HG02938 (cell line): ENCODE measurements at regions not wholly inside any gene's neighbourhood (a gene's known extent, or its start where the extent isn't known, plus 50 kb on each side); places are given as distances from the start of the nearest gene placed in this dataset.
"Not testable (repeated sequence)": the region's sequence is repeated elsewhere in the genome, so short reads cannot be mapped to it uniquely, and the experiment has no call there.

Experiments used
- ATAC-seq: cut with Tn5 transposase; IDR thresholded peaks from one replicate; pipeline ENCODE4 v1.9.1; 2021; ENCODE audit warnings: mild to moderate bottlenecking, moderate library complexity; ENCODE audit not compliant: unreplicated experiment

DNA sequence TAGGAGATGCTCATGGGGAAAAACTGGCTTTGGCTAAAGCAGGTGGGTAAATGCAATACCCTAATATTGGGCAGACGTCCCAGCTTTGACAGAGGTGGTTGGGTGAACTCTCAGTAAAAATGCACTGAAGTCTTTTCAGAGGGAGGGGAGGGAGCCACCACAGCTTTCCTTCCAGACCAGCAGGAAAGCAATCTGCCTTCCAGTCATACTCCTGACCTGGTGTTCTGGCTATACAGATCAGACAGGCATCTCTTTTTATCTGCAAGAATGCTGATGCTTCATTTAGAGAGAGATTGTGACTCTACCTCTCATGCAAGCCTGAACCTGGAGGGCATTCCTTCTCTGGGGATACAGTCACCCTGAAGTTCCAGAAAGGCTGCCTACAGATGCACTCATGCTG, 52.6 kb upstream of the ICA1 start:
- no peak for ATAC-seq

DNA sequence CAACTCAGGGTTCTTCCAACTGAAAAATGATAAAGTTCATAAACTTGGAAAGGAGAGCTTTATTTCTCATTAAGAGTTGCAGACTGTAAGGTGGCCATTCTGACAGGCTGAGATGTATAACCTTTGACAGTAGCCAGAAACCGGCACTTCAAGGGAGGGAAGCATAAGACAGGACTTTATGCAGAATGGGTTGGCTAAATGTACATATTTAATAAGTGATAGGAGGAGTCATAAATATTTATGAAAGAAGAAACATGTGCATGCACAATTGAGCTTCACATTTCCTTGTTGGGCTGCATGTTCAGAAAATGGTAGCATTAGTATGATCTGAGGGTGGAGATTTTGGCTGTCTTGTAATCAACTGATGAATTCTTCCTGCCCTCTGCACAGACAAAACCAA, 57.1 kb upstream of the ICA1 start:
- ATAC-seq = no peak

GRCh38 chr7:8320174-8320573, 58.2 kb upstream of the ICA1 start:
- ATAC-seq = no peak

DNA sequence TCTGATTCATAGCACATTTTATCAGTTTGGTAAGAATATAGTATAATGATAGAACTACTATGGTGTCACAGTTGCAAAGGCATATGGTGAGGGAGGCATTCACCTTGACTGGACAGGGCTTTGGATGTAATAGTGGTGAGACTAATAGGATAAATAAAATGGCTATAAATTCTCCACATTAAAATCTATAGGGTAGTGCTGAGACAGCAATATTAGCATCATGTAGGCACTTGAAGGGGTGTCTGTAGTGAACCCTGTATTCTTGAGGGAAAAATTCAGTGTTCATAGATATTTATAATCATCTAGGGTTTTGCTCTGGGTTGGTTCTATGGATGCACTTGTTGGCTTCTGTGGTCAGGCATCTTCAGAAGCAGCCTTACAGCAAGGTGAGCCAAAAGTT, 59.3 kb upstream of the ICA1 start:
- ATAC-seq = no peak

GRCh38 chr7:8322667-8323066, 60.7 kb upstream of the ICA1 start:
- no peak for ATAC-seq

DNA sequence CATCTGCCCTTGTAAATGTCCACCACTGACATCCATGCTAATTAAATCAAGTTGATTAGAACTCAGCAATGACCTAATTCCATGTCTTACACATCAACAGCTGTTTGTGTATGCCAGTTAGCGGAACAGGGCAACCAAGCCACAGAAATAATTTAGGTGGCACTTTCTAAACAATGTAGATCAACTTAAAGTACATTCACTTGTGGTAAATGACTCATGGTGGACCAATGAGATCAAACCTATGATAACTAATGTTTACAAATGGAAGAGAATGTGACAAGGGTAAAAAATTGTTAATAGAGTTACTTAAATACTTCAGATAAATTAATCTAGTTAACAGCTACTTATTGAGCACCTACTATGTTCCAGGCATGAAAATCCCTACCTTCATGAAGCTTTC, 63.1 kb upstream of the ICA1 start:
- no peak for ATAC-seq

GRCh38 chr7:8327199-8327598, 65.2 kb upstream of the ICA1 start:
- no peak for ATAC-seq

- ATAC-seq = no peak
Measured at GRCh38 chr7:8338206-8338605, 76.2 kb upstream of the ICA1 start.

DNA sequence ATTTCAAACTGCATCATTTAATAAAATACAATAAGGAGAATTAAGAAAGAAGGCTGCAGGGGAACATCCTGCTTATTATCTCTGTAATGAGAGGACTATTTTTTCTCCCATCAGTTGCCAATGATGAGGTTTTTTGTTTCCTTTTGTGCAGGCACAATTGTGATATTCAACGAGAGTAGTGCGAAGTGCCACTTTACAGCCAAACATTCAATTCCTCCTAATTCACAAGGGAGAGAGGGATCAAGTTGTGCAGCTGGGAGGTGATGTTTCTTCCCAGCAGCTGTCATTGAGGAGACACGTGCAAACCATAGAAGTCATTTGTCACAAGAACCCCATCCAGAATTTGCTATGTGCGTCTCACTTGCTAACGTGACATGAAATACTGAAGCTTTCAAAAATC, 81.6 kb upstream of the ICA1 start:
- ATAC-seq = no peak

DNA sequence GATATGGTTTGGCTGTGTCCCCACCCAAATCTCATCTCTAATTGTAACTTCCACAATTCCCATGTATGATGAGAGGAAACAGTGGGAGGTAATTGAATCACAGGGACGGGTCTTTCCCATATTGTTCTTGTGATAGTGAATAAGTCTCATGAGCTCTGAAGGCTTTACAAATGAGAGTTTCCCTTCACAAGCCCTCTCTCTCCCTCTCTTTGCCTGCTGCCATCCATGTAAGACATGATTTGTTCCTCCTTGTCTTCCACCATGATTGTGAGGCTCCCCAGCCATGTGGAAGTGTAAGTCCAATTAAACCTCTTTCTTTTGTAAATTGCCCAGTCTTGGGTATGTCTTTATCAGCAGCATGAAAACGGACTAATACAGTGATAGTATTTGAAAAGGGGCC, 85.4 kb upstream of the ICA1 start:
- not testable (repeated sequence) for ATAC-seq

GRCh38 chr7:8351654-8352053, 81.8 kb upstream of the NXPH1 start:
- not testable (repeated sequence) for ATAC-seq

DNA sequence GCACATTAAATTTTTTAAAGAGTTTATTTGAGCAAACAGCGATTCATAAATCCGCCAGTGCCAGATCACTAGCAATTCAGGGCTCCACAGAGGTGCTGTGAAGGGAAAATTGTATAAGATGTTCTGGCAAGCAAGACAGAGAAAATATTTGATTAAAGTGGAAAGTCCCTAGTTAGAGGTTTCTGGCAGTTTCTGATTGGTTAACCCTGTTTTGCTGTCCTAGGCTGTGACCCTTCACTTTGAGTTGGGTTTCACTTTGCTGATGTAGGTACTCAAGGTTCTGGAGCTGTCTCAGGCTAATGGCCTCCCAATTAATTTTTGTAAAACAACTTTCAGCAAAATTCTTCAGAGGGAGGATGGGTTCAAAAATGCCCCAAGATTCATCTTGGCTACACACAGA, 79.4 kb upstream of the NXPH1 start:
- peak; percentile 61 for ATAC-seq

DNA sequence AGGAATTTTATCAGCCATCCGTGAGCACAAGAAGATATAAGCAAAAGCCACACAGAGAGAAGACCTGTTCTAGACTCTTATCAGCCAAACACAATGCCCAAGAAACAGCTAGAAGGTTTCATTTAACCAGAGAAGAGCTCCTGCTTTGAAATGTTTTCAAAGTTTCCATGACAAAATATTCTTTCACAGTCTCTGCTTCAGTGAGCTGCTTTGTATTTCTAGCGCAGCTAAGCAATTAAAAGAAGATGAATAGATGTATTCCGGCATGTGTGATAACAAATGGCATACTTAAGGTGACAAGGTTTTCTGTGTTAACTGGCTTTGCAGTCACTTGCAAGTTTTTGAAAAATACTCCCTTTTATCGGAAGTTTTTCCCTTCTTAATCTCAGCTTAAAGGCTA, 78.9 kb upstream of the NXPH1 start:
- ATAC-seq = no peak

DNA sequence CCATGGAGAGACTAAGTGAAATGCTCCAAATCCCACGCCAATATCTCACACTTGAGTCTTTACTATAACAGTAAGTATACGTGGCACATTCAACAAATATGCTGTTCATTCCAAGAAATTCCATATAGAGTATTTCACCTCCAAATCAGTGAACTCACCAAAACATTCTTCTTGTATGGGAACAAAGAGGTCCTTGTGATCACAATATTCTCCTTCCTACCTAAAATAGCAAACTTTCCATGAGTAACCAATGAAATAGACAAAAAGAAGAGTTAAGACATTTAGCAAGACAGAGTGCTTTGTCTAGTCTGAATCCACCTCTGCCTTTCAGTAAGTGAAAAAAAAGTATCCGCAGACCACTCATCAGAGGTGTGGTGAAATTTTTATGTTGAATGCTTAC, 77.3 kb upstream of the NXPH1 start:
- ATAC-seq = no peak

- ATAC-seq = no peak
Measured at GRCh38 chr7:8357536-8357935, 75.9 kb upstream of the NXPH1 start.

- no peak for ATAC-seq
Measured at GRCh38 chr7:8360564-8361153, 72.8 kb upstream of the NXPH1 start.

GRCh38 chr7:8362723-8363369, 70.6 kb upstream of the NXPH1 start:
- ATAC-seq = no peak

DNA sequence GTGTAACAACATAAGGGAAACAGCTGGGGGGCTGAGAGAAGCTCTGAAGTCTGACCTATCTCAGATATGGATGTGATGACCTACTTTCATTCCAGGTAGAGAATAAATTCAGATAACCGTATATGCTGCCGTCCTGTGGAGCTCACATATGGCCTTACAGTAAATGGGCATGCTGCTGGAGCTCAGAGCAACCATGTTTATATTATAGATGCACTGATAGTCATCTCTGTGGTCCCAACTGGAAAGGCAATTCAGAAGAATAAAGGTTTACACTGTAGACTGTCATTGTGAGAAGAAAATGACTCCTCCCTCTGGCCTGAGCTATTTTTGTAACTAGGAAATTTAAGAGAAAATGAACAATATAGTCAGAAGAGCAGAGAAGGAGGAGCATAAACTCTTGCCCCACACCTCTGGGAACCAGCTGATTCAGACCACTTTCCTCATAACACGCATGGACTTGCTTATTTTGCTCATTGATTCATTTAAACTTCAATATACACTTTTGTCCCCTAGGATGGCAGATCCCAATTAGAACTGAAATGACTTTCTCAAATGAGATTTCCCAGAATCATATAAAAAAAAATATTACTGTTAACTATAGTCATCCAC, 69.9 kb upstream of the NXPH1 start:
- no peak for ATAC-seq

- ATAC-seq = no peak
Measured at GRCh38 chr7:8365499-8366110, 67.8 kb upstream of the NXPH1 start.

GRCh38 chr7:8368007-8368406, 65.4 kb upstream of the NXPH1 start:
- not testable (repeated sequence) for ATAC-seq

DNA sequence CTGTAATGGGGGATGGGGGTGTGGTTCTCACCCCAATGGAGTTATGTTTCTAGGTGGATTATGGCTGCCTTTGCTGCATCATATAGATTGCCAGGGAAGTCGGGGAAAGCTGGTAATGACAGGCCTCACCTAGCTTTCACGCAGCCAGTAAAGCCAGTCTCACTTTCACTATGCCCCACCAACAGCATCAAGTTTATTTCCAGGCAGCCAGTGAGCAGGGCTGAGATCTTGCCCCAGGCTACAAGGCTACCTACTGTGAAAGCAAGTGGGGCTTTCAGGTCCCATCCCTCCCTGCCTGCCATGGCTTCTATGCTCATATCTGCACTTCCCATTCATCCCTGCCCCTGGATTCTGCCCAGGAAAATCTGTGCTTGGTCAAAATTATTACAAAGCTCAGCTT, 61.7 kb upstream of the NXPH1 start:
- no peak for ATAC-seq

DNA sequence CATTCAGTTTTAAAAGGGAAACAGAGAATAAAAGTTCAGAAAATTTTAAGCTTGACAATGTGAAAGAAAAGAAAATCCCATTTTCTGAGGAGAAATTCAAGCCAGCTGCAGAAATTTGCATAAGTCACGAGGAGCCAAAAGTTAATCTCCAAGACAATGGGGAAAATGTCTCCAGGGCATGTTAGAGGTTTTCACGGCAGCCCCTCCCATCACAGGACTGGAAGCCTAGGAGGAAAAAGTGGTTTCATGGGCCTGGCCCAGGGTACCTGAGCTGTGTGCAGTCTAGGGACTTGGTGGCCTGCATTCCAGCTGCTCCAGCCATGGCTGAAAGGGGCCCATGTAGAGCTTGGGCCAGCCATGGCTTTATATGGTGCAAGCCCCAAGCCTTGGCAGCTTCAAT, 59.6 kb upstream of the NXPH1 start:
- ATAC-seq = no peak
